ENCODE measurements at regions not wholly inside any gene's neighbourhood (a gene's known extent, or its start where the extent isn't known, plus 50 kb on each side); places are given as distances from the start of the nearest gene placed in this dataset.

GRCh38 chr13:62131604-62132003, 716.0 kb upstream of the PCDH20 start:
- no peak for TF ChIP-seq JUND (IDR thresholded peaks at IDR 0.05; ENCODE audit: low read depth, low read length)
- no peak for TF ChIP-seq KDM1A (IDR thresholded peaks at IDR 0.05; ENCODE audit: borderline replicate concordance)
- no peak for TF ChIP-seq REST (IDR thresholded peaks at IDR 0.05; ENCODE audit: low read depth, low read length)
- TF ChIP-seq SMC3 (IDR thresholded peaks at IDR 0.05; ENCODE audit: borderline replicate concordance, low read length) = no peak
- TF ChIP-seq SRF (IDR thresholded peaks at IDR 0.05; ENCODE audit: low read depth in 2 of 2, low read length in 2 of 2) = no peak
- TF ChIP-seq PAX5 (IDR thresholded peaks at IDR 0.05; ENCODE audit: borderline replicate concordance, low read depth, low read length) = no peak
- no peak for TF ChIP-seq RCOR1 (conservative IDR thresholded peaks at IDR 0.05; ENCODE audit: low read depth, low read length)
- no peak for TF ChIP-seq NKRF (conservative IDR thresholded peaks at IDR 0.05)
- no peak for TF ChIP-seq CTCF (IDR thresholded peaks at IDR 0.05 in 2 of 3, conservative IDR thresholded peaks at IDR 0.05 in 1 of 3; ENCODE audit: control insufficient read depth in 2 of 3, extremely low read depth in 1 of 3, insufficient read depth in 1 of 3, low read depth in 3 of 3, low read length in 3 of 3)
- TF ChIP-seq TAF1 (IDR thresholded peaks at IDR 0.05; ENCODE audit: borderline replicate concordance, low read depth, low read length) = no peak
- no peak for TF ChIP-seq BCL11A (IDR thresholded peaks at IDR 0.05; ENCODE audit: low read depth, low read length)
- no peak for TF ChIP-seq RAD21 (IDR thresholded peaks at IDR 0.05; ENCODE audit: insufficient read depth, low read depth, low read length)
